ENCODE measurements at regions not wholly inside any gene's neighbourhood (a gene's known extent, or its start where the extent isn't known, plus 50 kb on each side); places are given as distances from the start of the nearest gene placed in this dataset.

DNA sequence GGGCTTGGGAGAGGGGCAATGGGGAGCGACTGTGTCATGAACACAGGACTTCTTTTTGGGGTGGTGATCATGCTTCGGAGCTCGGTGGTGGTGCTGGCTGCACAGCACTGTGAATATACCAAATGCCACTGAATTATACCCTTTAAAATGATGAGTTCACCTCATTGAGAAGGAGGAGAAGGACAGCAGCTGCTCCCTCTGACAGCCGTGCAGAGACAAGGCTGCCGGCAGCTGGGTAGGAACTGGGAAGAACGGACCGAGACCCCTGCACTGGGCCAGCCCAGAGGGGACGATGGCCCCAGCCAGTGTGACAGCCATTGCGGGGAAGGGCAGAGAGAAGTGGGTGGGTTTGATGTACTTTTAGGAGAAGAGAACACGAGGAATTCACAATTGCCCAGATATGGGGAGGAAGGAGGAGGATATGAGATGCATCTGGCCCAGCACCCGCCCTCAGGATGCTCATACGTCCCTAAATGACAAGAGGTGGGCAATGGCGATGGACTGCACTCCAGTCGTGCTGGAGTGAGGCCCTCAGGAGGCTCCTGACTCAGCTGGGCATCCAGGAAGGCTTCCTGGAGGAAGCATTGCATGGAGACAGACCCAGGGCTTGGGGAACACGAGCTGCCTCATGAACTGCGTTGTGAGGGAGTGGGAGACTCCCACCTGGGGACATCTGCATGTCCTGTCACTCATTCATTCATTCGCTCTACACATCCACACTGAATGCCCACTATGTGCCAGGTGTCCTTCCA is 64.3 kb upstream of the C14orf180 start:
- Histone ChIP-seq H3K9me3 (ENCODE audit: control insufficient read depth in 1 of 2, low read length in 2 of 2) (peaks cover 0 to 6% of the 10 kb centered on the region in 2 donors), H3K4me1 (ENCODE audit: control insufficient read depth in 1 of 2, insufficient read depth in 2 of 2, low read length in 2 of 2) (no peaks in the 10 kb centered on the region), H3K36me3 (ENCODE audit: control insufficient read depth in 1 of 2, insufficient read depth in 2 of 2, low read length in 2 of 2) (no peaks in the 10 kb centered on the region), H3K9ac (ENCODE audit: low read depth in 1 of 2, low read length in 2 of 2) (no peak overlapping the region), H3K4me3 (ENCODE audit: low read depth in 1 of 2, low read length in 2 of 2) (no peak overlapping the region), H3K27ac (ENCODE audit: low read depth, low read length) (no peak overlapping the region), H3K27me3 (ENCODE audit: control insufficient read depth in 1 of 2, insufficient read depth in 2 of 2, low read length in 2 of 2) (no peaks in the 10 kb centered on the region)

DNA sequence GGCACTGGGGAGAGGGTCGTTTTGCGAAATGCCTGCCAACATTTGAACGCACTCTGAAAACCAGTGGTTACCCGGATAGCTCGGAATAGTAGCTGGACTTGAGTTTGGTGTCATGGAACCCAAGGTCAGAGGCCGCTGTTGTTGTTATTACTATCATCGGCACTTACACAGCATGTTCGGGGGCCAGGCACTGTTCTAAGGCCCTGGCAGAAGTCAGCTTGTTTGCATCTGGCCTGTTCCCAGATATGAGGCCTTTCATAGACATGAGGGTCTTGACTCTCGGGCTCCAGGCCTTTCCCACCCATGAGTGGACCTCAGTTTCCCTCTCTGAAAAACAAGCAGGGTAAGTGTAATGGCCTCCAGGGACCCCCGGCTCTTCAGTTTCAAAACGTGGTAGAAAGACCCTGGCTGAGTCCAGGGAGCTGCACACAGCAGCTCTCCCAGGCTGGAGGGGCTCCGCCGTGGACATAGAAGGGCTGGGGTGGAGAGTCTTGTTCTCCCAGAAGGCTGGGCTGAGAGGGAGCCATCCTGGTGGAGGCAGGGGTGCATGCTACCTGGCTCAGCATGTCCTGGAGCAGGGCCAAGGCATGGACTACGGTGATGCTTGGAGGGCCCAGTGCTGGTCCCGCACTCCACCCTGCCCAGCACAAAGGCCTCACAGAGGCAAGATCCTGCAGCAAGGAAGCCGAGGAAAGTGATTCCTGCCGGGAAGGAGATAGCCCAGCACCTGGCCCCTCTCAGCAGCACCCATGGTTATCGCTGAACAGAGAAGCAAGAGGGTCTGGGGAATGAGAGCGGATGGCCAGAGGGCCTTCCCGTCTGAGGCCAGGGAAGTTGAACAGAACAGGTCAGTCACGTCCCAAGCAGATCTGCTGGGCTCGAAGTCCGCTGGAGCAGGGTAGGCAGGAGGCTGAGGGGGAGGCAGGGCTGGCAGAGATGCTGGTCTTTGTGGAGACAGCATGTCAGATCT is 63.5 kb upstream of the C14orf180 start:
- Histone ChIP-seq H3K9me3 (ENCODE audit: control insufficient read depth in 1 of 2, low read length in 2 of 2) (peaks cover 0 to 6% of the 10 kb centered on the region in 2 donors), H3K4me3 (ENCODE audit: low read depth in 1 of 2, low read length in 2 of 2) (no peak overlapping the region), H3K27me3 (ENCODE audit: control insufficient read depth in 1 of 2, insufficient read depth in 2 of 2, low read length in 2 of 2) (no peaks in the 10 kb centered on the region), H3K9ac (ENCODE audit: low read depth in 1 of 2, low read length in 2 of 2) (no peak overlapping the region), H3K36me3 (ENCODE audit: control insufficient read depth in 1 of 2, insufficient read depth in 2 of 2, low read length in 2 of 2) (no peaks in the 10 kb centered on the region), H3K4me1 (ENCODE audit: control insufficient read depth in 1 of 2, insufficient read depth in 2 of 2, low read length in 2 of 2) (no peaks in the 10 kb centered on the region), H3K27ac (ENCODE audit: low read depth, low read length) (no peak overlapping the region)

DNA sequence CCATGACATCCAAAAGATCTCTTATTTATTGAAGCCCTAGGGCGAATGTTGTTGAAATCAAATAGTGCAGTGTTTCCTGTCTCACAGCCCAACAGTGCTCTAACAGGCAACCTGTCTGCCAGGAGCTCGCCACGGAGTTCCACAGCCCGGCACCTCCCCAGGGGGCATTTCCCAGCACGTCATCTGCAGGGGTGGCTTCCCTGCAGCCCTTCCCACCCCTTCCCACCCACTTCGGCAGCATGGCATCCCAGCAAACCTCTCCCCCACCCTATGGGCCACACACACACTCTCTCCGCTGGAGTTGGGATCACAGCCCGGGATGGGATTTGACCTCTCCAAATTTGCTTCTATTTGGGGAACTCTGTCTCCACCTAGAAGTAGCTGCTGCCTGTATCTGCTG is 62.7 kb upstream of the C14orf180 start:
- Histone ChIP-seq H3K36me3 (ENCODE audit: control insufficient read depth in 1 of 2, insufficient read depth in 2 of 2, low read length in 2 of 2) (no peaks in the 10 kb centered on the region), H3K9ac (ENCODE audit: low read depth in 1 of 2, low read length in 2 of 2) (no peak overlapping the region), H3K27me3 (ENCODE audit: control insufficient read depth in 1 of 2, insufficient read depth in 2 of 2, low read length in 2 of 2) (no peaks in the 10 kb centered on the region), H3K27ac (ENCODE audit: low read depth, low read length) (no peak overlapping the region), H3K9me3 (ENCODE audit: control insufficient read depth in 1 of 2, low read length in 2 of 2) (peaks cover 0 to 6% of the 10 kb centered on the region in 2 donors), H3K4me1 (ENCODE audit: control insufficient read depth in 1 of 2, insufficient read depth in 2 of 2, low read length in 2 of 2) (no peaks in the 10 kb centered on the region), H3K4me3 (ENCODE audit: low read depth in 1 of 2, low read length in 2 of 2) (no peak overlapping the region)

- Histone ChIP-seq H3K36me3 (ENCODE audit: control insufficient read depth in 1 of 2, insufficient read depth in 2 of 2, low read length in 2 of 2) (no peaks in the 10 kb centered on the region), H3K9me3 (ENCODE audit: control insufficient read depth in 1 of 2, low read length in 2 of 2) (peaks cover 0 to 6% of the 10 kb centered on the region in 2 donors), H3K4me3 (ENCODE audit: low read depth in 1 of 2, low read length in 2 of 2) (no peak overlapping the region), H3K27me3 (ENCODE audit: control insufficient read depth in 1 of 2, insufficient read depth in 2 of 2, low read length in 2 of 2) (no peaks in the 10 kb centered on the region), H3K4me1 (ENCODE audit: control insufficient read depth in 1 of 2, insufficient read depth in 2 of 2, low read length in 2 of 2) (no peaks in the 10 kb centered on the region), H3K27ac (ENCODE audit: low read depth, low read length) (no peak overlapping the region), H3K9ac (ENCODE audit: low read depth in 1 of 2, low read length in 2 of 2) (no peak overlapping the region)
Observed at GRCh38 chr14:104517426-104517825, 62.1 kb upstream of the C14orf180 start.

DNA sequence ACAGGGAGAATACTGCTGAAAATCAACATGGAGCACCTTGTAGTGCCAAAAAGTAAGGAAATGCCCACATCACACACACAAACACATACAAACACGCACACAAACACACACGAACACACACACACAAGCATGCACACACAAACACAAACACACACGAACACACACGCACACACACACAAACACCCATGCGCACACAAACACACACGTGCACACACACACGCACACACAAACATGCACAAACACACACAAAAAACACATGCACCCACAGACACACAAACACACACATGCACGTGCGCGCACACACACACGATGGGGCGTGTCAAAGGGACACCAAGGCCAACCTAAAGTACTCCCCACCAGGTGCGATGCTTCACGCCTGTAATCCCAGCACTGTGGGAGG is 61.7 kb upstream of the C14orf180 start:
- Histone ChIP-seq H3K9ac (ENCODE audit: low read depth in 1 of 2, low read length in 2 of 2) (no peak overlapping the region), H3K27me3 (ENCODE audit: control insufficient read depth in 1 of 2, insufficient read depth in 2 of 2, low read length in 2 of 2) (no peaks in the 10 kb centered on the region), H3K4me1 (ENCODE audit: control insufficient read depth in 1 of 2, insufficient read depth in 2 of 2, low read length in 2 of 2) (no peaks in the 10 kb centered on the region), H3K36me3 (ENCODE audit: control insufficient read depth in 1 of 2, insufficient read depth in 2 of 2, low read length in 2 of 2) (no peaks in the 10 kb centered on the region), H3K4me3 (ENCODE audit: low read depth in 1 of 2, low read length in 2 of 2) (no peak overlapping the region), H3K9me3 (ENCODE audit: control insufficient read depth in 1 of 2, low read length in 2 of 2) (peaks cover 0 to 6% of the 10 kb centered on the region in 2 donors), H3K27ac (ENCODE audit: low read depth, low read length) (no peak overlapping the region)

DNA sequence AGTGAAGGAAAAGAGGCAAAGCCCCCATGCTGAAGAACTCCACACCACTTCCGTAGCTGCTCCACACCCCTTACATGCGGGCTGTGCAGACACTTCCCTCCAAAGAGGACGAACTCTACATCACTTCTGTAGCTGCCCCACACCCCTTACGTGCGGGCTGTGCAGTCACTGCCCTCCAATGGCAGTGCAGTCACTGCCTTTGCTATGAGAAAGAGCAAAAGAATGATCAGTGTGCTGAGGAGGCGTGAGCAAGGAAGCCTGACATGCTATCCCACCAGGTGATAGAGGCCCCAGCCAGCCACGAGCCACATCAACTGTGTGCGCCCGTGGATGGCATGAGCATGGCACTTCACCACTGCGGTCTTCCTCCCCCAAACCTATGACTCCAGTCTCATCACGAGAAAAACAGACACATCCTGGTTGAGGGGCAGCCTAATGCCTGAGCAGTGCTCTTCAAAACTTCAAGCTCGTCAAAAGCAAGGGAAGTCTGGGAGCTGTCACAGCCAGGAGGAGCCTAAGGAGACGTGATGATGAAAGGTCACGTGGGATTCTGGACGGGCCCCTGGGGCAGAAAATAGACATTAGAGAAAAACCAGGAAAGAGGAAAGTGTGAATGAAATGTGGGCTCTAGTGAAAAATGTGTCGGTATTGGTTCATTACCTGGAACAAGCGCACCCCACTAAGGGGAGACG is 60.8 kb upstream of the C14orf180 start:
- Histone ChIP-seq H3K4me1 (ENCODE audit: control insufficient read depth in 1 of 2, insufficient read depth in 2 of 2, low read length in 2 of 2) (no peaks in the 10 kb centered on the region), H3K27ac (ENCODE audit: low read depth, low read length) (no peak overlapping the region), H3K27me3 (ENCODE audit: control insufficient read depth in 1 of 2, insufficient read depth in 2 of 2, low read length in 2 of 2) (no peaks in the 10 kb centered on the region), H3K9me3 (ENCODE audit: control insufficient read depth in 1 of 2, low read length in 2 of 2) (peaks cover 0 to 6% of the 10 kb centered on the region in 2 donors), H3K4me3 (ENCODE audit: low read depth in 1 of 2, low read length in 2 of 2) (no peak overlapping the region), H3K36me3 (ENCODE audit: control insufficient read depth in 1 of 2, insufficient read depth in 2 of 2, low read length in 2 of 2) (no peaks in the 10 kb centered on the region), H3K9ac (ENCODE audit: low read depth in 1 of 2, low read length in 2 of 2) (no peak overlapping the region)

GRCh38 chr14:104519721-104520120 is 59.8 kb upstream of the C14orf180 start:
- H3K4me3 ChIP-seq (ENCODE audit: low read depth in 1 of 2, low read length in 2 of 2) = no peak overlapping the region
- H3K27ac ChIP-seq (ENCODE audit: low read depth, low read length) = no peak overlapping the region
- H3K36me3 ChIP-seq (ENCODE audit: control insufficient read depth in 1 of 2, insufficient read depth in 2 of 2, low read length in 2 of 2) = no peaks in the 10 kb centered on the region
- no peak overlapping the region for H3K9ac ChIP-seq (ENCODE audit: low read depth in 1 of 2, low read length in 2 of 2)
- H3K9me3 ChIP-seq (ENCODE audit: control insufficient read depth in 1 of 2, low read length in 2 of 2) = peaks cover 0 to 6% of the 10 kb centered on the region in 2 donors
- no peaks in the 10 kb centered on the region for H3K27me3 ChIP-seq (ENCODE audit: control insufficient read depth in 1 of 2, insufficient read depth in 2 of 2, low read length in 2 of 2)
- no peaks in the 10 kb centered on the region for H3K4me1 ChIP-seq (ENCODE audit: control insufficient read depth in 1 of 2, insufficient read depth in 2 of 2, low read length in 2 of 2)

GRCh38 chr14:104520620-104521410 is 58.7 kb upstream of the C14orf180 start:
- H3K9me3 ChIP-seq (ENCODE audit: control insufficient read depth in 1 of 2, low read length in 2 of 2) = peaks cover 0 to 6% of the 10 kb centered on the region in 2 donors
- H3K27me3 ChIP-seq (ENCODE audit: control insufficient read depth in 1 of 2, insufficient read depth in 2 of 2, low read length in 2 of 2) = no peaks in the 10 kb centered on the region
- no peak overlapping the region for H3K4me3 ChIP-seq (ENCODE audit: low read depth in 1 of 2, low read length in 2 of 2)
- no peaks in the 10 kb centered on the region for H3K36me3 ChIP-seq (ENCODE audit: control insufficient read depth in 1 of 2, insufficient read depth in 2 of 2, low read length in 2 of 2)
- H3K27ac ChIP-seq (ENCODE audit: low read depth, low read length) = no peak overlapping the region
- H3K9ac ChIP-seq (ENCODE audit: low read depth in 1 of 2, low read length in 2 of 2) = no peak overlapping the region
- no peaks in the 10 kb centered on the region for H3K4me1 ChIP-seq (ENCODE audit: control insufficient read depth in 1 of 2, insufficient read depth in 2 of 2, low read length in 2 of 2)

- Histone ChIP-seq H3K9ac (ENCODE audit: low read depth in 1 of 2, low read length in 2 of 2) (no peak overlapping the region), H3K9me3 (ENCODE audit: control insufficient read depth in 1 of 2, low read length in 2 of 2) (peaks cover 1 to 3% of the 10 kb centered on the region in 2 donors), H3K27me3 (ENCODE audit: control insufficient read depth in 1 of 2, insufficient read depth in 2 of 2, low read length in 2 of 2) (no peaks in the 10 kb centered on the region), H3K4me3 (ENCODE audit: low read depth in 1 of 2, low read length in 2 of 2) (no peak overlapping the region), H3K27ac (ENCODE audit: low read depth, low read length) (no peak overlapping the region), H3K36me3 (ENCODE audit: control insufficient read depth in 1 of 2, insufficient read depth in 2 of 2, low read length in 2 of 2) (no peaks in the 10 kb centered on the region), H3K4me1 (ENCODE audit: control insufficient read depth in 1 of 2, insufficient read depth in 2 of 2, low read length in 2 of 2) (no peaks in the 10 kb centered on the region)
Observed at GRCh38 chr14:104521816-104522745, 57.5 kb upstream of the C14orf180 start.

All from duodenal mucosa (tissue), 2 donors.